GM19463 (cell line): ENCODE measurements at regions not wholly inside any gene's neighbourhood (a gene's known extent, or its start where the extent isn't known, plus 50 kb on each side); places are given as distances from the start of the nearest gene placed in this dataset.
"Not testable (repeated sequence)": the region's sequence is repeated elsewhere in the genome, so short reads cannot be mapped to it uniquely, and the experiment has no call there.

Experiments used
- ATAC-seq: cut with Tn5 transposase; IDR thresholded peaks from one replicate; pipeline ENCODE4 v1.9.1; 2021; ENCODE audit warnings: mild to moderate bottlenecking, moderate library complexity; ENCODE audit not compliant: unreplicated experiment

- ATAC-seq = no peak
Observed at GRCh38 chr3:6326771-6327170, 534.1 kb upstream of the GRM7 start.

- not testable (repeated sequence) for ATAC-seq
Observed at GRCh38 chr3:6340980-6341325, 520.0 kb upstream of the GRM7 start.

GRCh38 chr3:6351752-6352151 lies 509.2 kb upstream of the GRM7 start:
- no peak for ATAC-seq

GRCh38 chr3:6354653-6355052 lies 506.3 kb upstream of the GRM7 start:
- ATAC-seq = no peak

GRCh38 chr3:6362406-6362805 lies 498.5 kb upstream of the GRM7 start:
- no peak for ATAC-seq

- no peak for ATAC-seq
Observed at GRCh38 chr3:6367171-6367570, 493.7 kb upstream of the GRM7 start.

GRCh38 chr3:6392123-6392522 lies 468.8 kb upstream of the GRM7 start:
- no peak for ATAC-seq

- ATAC-seq = no peak
Observed at GRCh38 chr3:6394944-6395343, 466.0 kb upstream of the GRM7 start.

GRCh38 chr3:6396631-6397030 lies 464.3 kb upstream of the GRM7 start:
- ATAC-seq = no peak

- ATAC-seq = not testable (repeated sequence)
Observed at GRCh38 chr3:6402666-6403065, 458.2 kb upstream of the GRM7 start.

- not testable (repeated sequence) for ATAC-seq
Observed at GRCh38 chr3:6406923-6407322, 454.0 kb upstream of the GRM7 start.

- no peak for ATAC-seq
Observed at GRCh38 chr3:6416049-6416661, 444.8 kb upstream of the GRM7 start.

GRCh38 chr3:6417174-6417573 lies 443.7 kb upstream of the GRM7 start:
- ATAC-seq = no peak

- ATAC-seq = no peak
Observed at GRCh38 chr3:6418485-6418884, 442.4 kb upstream of the GRM7 start.

GRCh38 chr3:6421666-6422445 lies 439.1 kb upstream of the GRM7 start:
- no peak for ATAC-seq

- no peak for ATAC-seq
Observed at GRCh38 chr3:6425289-6425820, 435.6 kb upstream of the GRM7 start.

GRCh38 chr3:6428276-6428675 lies 432.6 kb upstream of the GRM7 start:
- not testable (repeated sequence) for ATAC-seq

GRCh38 chr3:6435951-6436350 lies 425.0 kb upstream of the GRM7 start:
- no peak for ATAC-seq

- no peak for ATAC-seq
Observed at GRCh38 chr3:6437631-6438030, 423.3 kb upstream of the GRM7 start.

- no peak for ATAC-seq
Observed at GRCh38 chr3:6438031-6438430, 422.9 kb upstream of the GRM7 start.

GRCh38 chr3:6439226-6439625 lies 421.7 kb upstream of the GRM7 start:
- ATAC-seq = no peak

- no peak for ATAC-seq
Observed at GRCh38 chr3:6439824-6440223, 421.1 kb upstream of the GRM7 start.
